NCI-H2107 treated with DMSO at 0.1 percent for 48 hours (cell line): ENCODE measurements at regions not wholly inside any gene's neighbourhood (a gene's known extent, or its start where the extent isn't known, plus 50 kb on each side); places are given as distances from the start of the nearest gene placed in this dataset.
A peak's percentile ranks its signal among the peaks of the same experiment; 100 is the strongest.
"Not testable (repeated sequence)": the region's sequence is repeated elsewhere in the genome, so short reads cannot be mapped to it uniquely, and the experiment has no call there.

Experiments used
- DNase-seq: peaks from one replicate; lab custom pipeline; 2025; ENCODE audit not compliant: unreplicated experiment; lab: John Stamatoyannopoulos, UW

GRCh38 chr5:53403291-53403690 lies 77.1 kb upstream of the FST start:
- no peak for DNase-seq

- DNase-seq: no peak
Observed at GRCh38 chr5:53403758-53404157, 76.7 kb upstream of the FST start.

GRCh38 chr5:53405396-53405795 lies 75.0 kb upstream of the FST start:
- no peak for DNase-seq

- no peak for DNase-seq
Observed at GRCh38 chr5:53406630-53407316, 73.7 kb upstream of the FST start.

GRCh38 chr5:53407373-53407772 lies 73.1 kb upstream of the FST start:
- DNase-seq: no peak

GRCh38 chr5:53411388-53411787 lies 69.0 kb upstream of the FST start:
- DNase-seq: no peak

GRCh38 chr5:53412499-53412898 lies 67.9 kb upstream of the FST start:
- DNase-seq: not testable (repeated sequence)

- DNase-seq: no peak
Observed at GRCh38 chr5:53416144-53416738, 64.2 kb upstream of the FST start.

GRCh38 chr5:53418409-53418808 lies 62.0 kb upstream of the FST start:
- peak; percentile 3 for DNase-seq

GRCh38 chr5:53418826-53419658 lies 61.4 kb upstream of the FST start:
- no peak for DNase-seq

- no peak for DNase-seq
Observed at GRCh38 chr5:53422539-53422938, 57.9 kb upstream of the FST start.

- DNase-seq: no peak
Observed at GRCh38 chr5:53423724-53424123, 56.7 kb upstream of the FST start.

- DNase-seq: no peak
Observed at GRCh38 chr5:53424686-53425615, 55.5 kb upstream of the FST start.

- DNase-seq: peak; percentile 10
Observed at GRCh38 chr5:53425687-53426511, 54.5 kb upstream of the FST start.

- no peak for DNase-seq
Observed at GRCh38 chr5:53426512-53426830, 54.0 kb upstream of the FST start.

- DNase-seq: no peak
Observed at GRCh38 chr5:53426878-53427277, 53.6 kb upstream of the FST start.

GRCh38 chr5:53427965-53428364 lies 52.5 kb upstream of the FST start:
- no peak for DNase-seq

GRCh38 chr5:53429706-53430105 lies 50.7 kb upstream of the FST start:
- DNase-seq: no peak

- no peak for DNase-seq
Observed at GRCh38 chr5:53430618-53431252, 49.7 kb upstream of the FST start.
